Medulla oblongata (tissue), 1 donor: ENCODE measurements at regions not wholly inside any gene's neighbourhood (a gene's known extent, or its start where the extent isn't known, plus 50 kb on each side); places are given as distances from the start of the nearest gene placed in this dataset.

Experiments
- DNase-seq: peaks from one replicate; pipeline ENCODE4 v3.0.0-alpha.2; 2015; ENCODE audit errors: extremely low spot score

DNA sequence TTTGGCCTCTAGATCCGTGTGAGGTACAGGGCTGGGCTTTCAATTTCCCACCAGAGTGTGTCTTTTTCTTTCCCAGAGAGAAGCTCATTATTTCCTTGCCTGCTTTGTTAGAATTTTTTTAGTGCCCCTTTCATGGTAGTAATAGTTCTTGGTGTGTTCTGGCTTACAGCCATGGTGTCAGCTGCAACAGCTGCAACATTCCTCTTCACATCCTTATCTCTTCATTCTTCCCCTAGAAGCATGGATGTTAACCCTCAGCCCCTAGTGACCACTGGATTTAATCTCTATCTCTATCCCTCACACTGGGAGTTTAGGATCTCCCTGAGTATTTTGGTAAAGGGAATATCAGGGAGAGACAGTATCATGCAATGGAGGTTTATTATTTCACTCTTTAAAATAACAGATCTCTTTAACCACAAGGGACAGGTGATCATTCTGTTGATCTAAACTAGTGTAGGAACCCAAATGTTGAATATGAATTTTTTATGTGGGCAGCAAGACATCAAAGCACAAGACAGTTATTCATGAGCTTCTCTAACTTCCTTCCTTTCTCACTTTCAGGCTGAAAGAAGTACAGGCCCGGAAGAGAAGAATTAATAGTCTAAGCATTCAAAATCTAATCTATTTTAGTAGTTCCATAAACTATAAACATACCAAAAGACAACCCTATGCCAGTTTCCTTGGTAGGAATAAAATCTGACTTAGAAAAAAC lies 160.2 kb downstream of the FAM170A start:
- DNase-seq: no peak

DNA sequence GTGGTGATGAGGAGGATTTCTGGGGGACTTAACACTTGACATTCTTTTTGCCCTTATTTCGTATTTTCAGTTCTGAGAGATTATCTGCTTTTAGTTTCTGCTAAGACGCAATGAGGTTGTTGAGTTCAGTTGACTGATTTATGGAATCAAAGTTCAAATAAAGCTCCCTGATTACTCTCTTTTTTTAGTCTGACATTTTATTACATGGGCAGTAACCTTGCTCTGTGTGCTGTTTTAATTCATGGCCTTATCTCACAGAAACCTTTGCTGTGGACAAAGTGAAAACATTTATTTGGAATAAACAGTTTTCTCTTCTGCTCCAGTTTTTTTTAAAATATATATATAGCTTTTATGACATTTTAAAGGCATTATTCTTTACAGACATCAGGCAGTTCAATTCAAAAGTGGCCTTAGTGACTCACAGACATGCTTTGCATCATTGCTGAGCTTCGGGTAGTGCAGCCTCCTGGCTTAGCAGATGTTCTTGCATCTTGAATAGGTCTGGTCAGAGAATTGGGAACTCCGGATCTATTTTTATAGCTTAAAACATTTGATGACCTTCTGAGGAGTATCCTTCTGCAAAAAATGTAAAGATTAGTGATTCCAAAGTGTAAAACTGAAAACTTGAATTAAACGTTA lies 162.9 kb downstream of the FAM170A start:
- DNase-seq: no peak

DNA sequence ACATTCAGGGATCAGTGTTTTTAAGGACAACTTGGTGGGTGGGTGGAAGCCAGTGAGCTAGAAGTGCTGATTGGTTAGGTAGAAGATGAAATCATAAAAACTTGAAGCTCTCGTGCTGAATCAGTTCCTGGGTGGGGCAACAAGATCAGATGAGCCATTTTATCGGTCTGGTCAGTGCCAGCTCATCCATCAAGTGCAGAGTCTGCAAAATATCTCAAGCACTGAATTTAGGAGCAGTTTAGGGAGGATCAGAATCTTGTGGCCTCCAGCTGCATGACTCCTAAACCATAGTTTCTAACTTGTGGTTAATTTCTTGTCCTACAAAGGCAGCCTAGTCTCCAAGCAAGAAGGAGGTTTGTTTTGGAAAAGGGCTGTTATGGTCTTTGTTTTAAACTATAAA lies 166.4 kb downstream of the FAM170A start:
- no peak for DNase-seq

DNA sequence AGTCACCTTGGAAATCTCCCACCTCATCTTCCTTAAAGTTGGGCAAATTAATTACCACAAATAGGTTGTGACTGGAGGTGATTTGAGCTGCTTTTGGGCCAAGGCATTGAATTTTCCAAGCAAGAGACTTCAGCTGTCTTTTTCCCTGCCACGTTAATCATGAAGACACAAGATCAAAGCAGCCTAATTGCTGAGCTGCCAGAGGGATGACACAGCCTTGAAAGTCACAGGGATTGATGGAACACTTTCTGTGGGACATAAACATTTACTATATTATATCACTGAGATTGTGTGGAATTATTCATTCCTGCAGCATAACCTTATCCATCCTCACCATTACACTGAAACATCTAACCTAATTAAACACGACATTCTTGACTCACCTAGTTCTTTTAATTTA lies 172.2 kb downstream of the FAM170A start:
- no peak for DNase-seq

DNA sequence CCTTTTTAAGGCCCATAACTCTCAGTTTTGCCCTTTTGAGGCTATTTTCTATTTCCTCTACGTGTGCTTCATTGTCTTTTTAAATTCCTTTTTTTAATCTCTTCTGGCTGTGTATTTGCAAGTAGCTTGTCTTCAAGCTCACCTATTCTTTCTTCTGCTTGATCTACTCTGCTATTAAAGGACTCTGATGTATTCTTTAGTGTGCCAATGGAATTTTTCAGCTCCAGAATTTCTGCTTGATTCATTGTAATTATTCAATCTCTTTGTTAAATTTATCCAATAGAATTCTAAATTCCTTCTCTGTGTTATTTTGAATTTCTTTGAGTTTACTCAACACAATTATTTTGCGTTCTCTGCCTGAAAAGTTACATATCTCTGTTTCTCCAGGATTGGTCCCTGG lies 178.7 kb downstream of the FAM170A start:
- DNase-seq: no peak

DNA sequence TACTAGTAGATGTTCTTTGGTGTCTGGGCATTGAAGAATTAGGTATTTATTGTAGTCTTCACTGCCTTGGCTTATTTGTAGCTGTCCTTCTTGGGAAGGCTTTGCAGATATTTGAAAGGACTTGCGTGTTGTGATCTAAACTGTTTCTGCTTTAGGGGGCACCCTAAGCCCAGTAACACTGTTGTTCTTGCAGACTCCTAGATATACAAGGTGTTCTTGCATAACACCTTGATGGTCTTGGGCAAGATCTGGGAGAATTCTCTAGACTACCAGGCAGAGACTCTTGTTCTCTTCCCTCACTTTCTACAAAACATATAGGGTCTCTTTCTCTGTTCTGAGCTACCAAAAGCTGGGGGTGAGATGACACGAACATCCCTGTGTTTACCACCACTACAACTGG lies 179.1 kb downstream of the FAM170A start:
- no peak for DNase-seq

DNA sequence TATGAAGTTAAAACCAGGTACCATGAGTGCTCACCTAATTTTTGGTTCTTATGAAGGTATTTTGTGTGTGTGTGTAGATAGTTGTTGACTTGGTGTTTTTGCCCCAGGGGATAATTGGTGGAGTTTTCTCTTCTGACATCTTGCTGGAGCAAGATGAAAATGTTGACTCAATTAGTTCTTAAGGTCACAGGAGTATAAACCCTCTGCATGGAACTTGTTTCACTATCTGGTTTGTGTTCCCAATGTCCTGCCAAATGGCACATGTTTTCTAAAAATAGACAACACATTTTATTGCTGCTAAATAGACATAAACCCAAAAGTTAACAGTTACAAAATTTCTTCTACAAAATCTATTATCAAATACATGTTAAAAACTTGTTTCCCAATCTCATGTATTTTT lies 180.9 kb downstream of the FAM170A start:
- DNase-seq: no peak

DNA sequence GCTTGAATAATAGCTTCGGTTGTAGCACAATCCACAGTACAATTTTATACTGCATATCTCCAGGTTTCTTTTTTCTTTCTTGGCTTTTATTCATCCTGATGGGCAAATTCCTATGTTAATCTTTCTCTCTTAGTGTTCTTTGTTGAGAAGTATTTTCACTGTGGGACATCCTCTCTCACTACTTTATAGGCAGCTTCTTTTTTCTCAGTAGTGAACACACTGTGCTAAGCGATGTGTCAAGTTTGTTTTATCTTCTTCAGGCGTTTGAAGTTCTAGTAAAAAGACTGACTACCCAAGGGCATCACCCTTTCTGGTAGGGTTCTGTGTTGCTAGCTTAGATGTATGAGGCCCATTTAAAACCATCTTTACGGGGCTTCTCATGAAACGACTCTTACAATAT lies 182.1 kb downstream of the FAM170A start:
- DNase-seq: no peak

DNA sequence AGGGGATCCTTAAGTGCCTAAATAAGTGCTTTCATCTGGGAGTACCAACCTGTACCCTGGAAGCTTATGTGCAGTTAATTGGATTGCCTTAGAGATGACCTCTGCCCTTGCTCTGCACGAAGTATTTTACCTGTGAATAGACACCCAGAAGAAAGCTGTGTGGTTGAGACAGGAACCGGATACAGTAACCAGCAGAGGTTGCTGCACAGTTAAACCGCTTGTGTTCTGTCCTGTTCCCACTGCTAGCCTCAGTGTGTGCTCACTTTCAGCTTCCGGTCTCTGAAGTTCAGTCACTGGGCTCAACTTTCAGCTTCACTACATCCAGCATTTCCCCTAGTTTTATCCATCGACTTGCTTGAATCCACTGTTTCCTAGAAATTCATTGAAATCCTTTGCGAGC lies 185.3 kb downstream of the FAM170A start:
- no peak for DNase-seq

DNA sequence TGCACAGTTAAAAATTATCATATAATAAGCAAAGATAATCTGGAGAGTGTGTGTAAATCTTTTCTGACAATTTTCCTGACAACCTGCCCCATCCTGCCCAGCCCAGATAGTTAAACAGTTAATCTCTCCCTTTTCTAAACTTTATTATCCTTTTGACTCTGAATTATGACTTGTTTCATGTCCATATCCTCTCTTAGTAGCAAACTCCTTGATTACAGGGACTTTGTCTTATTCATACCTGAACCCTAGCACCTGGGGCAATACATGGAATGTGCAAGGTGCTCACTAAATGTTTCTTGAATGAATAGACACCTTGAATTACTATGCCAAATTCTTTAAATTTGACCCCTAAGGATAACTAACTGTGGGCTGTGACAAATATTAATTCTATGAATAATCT lies 186.7 kb downstream of the FAM170A start:
- no peak for DNase-seq

DNA sequence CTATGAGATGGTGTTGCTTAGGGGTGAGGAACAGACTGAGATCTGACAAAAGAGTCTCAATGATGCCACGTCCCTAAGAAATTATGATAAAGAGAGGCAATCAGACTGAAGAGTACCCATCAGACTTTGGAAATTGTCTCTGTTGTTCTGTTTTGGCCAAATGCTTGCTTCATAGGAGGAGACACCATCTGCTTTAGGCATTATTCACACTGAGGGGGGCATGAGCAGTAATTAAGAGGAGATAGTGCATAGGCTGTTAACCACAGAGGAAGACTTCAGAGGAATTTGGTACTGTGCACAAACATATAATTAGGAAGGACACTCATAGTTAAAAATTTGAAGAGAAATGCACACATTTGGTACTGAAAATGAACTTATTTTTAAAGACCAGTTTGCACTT lies 190.7 kb downstream of the FAM170A start:
- DNase-seq: no peak

DNA sequence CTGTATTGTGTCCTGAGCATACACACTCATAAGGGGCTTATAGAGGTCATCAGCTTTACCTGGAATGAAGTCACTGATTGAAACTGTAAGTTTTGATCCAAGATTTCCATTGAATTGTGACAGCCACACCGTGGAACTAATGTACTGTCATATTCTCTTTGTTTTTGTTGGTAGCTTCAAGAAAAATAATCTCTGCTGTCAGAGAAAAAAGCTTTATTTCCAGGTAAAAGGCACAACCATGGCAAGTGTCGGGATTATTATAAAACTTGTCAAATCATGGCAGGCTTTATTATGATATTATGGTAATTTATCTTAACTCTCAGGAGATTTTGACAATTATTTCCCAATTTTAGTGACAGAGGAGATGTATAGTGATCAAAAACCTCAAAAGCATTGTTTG lies 191.2 kb downstream of the FAM170A start:
- DNase-seq: no peak

DNA sequence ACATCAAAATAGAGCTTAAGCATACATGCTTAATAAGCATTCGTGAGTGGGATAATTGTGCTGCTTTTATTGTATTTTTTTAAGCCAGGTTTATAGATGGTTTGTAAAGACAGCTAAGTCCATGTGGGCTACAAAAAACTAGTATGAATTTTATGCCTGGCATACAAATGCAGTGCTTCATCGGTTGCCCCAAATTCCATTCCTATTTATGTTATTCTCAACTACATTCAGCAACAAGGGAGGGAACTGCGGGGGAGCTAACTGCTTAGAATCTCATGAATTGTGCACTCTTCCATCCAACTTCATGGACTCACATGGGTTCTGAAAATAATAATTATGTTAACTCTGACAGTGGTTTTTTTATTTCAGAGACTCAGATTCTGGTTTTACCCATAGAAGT lies 199.2 kb downstream of the FAM170A start:
- no peak for DNase-seq

DNA sequence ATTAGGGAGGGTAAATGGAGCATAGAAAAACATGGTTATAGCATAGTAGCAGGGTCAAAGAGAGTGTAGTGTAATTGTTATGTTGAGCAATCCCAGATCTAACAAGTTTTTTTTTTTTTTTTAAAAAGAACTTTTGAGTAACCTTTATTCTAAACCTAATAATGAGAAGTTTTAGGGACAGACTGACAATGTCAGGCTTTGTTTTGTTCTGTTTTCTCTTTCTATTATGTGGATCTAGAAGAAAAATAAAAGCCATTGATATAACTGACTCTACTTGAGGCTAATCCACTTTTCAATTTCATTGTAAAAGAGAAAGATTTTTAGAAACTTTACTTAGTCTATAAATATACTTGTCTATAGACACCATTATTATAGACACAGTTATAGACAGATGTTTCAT lies 200.0 kb downstream of the FAM170A start:
- no peak for DNase-seq

DNA sequence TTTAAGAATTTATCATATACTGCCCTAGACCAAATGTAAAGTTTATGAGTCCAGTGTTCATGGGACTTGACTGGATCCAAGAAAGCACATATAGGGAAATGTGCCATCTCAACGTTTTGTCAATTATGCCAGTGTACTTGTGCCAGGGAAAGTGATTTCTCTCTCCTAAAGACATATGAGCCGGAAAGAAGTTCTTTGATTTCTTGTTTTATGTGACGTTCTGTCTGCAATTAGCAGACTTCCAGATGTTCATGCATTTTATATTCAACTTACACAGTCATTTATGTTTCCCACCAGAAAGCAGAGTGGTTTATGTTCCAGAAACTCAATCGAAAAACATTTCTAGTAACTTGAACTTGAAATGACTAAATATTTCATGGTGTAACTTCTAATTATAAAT lies 203.8 kb downstream of the FAM170A start:
- no peak for DNase-seq

DNA sequence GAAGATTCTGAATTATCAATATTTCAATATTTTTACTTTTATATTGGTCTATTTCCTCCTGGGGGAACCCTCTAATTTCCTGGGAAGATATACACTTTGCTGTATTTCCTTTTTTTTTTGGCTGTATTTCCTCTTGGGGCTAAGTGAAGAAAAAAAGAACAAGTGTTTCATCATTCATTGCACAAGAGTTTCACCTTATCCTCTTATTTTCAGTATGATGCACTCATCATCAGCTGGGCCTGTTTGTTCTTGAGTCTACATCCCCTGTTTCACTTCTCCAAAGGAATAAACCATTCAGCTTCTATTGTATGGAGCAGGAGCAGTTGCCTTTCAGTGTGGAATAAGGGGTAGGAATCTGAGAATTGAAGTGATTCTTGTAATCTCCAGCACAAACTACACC lies 210.8 kb downstream of the FAM170A start:
- DNase-seq: no peak

DNA sequence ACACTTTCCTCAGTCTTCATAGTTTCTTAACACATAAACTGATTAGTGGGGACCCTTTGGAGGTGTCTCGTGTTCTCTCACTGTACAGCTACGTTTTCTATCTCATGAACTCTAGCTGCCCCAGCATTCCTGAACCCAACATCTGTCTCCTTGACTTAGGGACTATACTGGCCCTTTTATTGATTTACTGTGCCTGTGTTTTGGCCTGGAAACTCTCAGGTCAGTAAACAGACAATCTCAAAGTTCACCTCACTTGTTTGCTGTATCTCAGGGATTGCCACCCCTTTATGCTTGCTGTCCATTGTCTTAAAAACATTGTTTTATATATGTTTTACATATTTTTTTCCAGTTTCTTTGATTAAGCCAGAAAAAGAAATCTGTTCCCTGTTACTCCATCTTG lies 222.8 kb downstream of the FAM170A start:
- no peak for DNase-seq

DNA sequence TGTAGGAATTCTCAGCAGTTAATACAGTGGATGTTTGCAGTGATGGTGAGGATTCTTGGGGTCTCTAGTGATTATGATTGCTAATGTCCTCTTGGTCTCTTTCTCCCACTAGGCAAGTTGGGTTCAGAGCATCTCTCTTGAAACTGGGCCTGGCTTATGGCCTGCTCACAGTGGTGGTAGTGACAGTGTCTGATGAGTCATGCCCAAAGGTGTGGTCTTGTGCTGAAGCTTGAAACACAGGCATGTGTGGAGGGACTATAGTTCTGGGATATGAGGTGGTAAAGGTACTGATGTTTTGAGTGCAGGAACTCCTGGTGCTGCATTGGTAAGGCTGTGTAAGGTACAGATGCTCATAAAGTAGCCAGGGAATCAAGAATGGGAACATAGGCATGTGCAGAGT lies 231.1 kb downstream of the FAM170A start:
- no peak for DNase-seq

DNA sequence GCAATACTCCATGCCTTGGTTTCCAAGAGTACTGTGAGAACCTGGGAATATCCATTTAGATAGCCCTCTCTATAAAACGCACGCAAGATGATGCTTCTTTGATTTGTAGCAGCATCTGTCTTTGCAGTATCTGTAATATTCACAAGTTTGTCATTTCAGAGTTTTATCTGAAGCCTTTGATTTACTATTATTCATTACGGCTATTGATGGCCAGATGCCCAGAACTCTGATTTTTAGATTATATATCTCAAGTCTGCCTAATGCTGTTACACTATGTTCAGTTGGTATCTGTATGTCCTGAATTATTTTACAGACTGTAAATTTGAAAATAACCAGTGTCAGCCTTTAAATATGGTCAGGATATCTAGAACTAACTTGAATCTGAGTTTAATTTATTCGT lies 233.3 kb downstream of the FAM170A start:
- DNase-seq: no peak

DNA sequence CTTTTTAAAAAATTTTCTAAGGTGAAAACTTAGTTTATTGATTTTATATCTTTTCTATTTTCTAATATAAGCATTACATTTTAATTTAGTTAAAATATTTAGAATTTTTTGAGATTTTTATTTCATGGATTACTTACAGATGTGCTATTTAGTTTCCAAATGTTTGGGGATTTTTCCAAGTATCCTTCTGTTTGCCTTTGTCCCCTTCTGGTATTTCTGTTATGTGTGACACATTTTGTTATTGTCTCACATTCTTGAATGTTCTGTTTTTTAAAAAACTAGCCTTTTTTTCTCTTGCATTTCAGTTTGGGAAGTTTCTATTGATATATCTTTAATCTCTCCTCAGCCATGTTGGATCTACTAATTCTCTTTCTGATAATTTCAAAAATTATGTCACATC lies 234.9 kb downstream of the FAM170A start:
- DNase-seq: no peak

DNA sequence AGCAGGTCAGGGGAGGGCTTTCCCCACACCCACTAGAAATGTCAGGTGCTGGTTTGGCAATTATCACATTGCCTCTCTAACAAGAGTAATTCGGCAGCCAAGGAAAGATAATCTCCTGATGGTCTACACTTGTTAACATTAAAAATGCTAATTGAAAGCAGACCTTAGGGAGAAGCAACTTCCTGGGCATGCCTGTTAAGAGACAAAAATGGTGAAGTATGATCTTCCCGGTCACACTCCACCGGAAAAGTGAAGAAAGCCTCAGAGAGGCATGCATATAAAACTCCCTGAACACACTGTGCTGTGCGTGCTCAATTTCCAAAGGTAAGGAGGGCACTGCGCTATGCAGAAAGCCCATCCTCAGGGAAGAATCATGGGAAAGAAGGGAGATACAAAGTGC lies 244.3 kb downstream of the FAM170A start:
- DNase-seq: no peak

DNA sequence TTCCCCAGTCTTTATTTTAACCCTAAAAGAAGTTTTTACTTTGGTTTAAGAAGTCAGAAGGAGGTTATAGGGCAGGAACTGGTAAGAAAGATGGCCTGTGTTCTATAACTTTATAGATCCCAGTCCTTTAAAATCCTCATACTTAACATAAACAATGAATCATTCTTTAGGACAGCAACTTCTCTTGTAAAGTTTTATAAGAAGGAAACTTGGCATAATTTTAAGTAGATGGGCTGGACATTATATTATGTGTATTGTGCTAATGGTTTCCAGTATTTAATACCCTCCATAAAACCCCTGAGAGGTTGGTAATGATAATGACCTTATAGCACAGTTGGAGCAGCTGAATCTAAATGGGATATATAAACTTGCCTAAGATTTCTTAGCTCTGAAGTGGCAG lies 247.2 kb downstream of the FAM170A start:
- no peak for DNase-seq

DNA sequence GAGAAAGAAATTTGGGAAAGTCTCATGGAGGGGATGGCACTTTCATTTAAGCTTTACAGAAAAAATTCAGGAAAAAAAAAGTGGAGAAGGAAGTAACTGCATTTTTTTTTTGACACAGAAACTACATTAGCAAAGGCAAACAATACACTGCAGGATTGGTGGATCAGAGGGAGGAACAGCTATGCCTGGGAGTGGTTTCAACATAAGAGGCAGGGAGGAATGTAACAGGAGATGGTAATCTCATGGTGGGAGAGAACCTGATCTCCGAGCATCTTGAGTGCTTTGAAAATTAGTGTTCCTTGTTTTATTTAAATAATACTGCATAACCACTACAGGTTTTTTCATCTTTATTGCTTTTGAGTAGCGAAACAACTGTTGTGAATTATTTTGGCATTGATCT lies 249.4 kb downstream of the FAM170A start:
- no peak for DNase-seq

DNA sequence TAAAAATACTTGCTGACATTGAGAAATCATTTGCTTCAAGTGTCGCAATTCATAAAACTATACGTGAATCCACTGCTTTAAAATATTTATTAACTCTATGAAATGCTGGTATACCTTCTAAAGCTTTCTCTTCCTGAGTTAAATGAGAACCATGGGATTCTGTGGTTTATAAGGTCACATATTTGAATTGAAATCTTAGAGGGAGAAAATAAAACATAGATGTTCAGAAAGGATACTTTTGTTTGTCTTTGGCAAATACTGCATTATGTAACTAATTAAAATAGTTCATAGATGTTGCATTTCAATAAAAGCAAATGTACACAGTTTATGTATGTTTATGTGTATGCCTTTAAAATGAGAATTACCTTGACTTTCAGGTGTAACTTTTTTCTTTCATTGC lies 250.1 kb downstream of the FAM170A start:
- no peak for DNase-seq
